HT1080 (cell line): ENCODE measurements at regions not wholly inside any gene's neighbourhood (a gene's known extent, or its start where the extent isn't known, plus 50 kb on each side); places are given as distances from the start of the nearest gene placed in this dataset.
"Not testable (repeated sequence)": the region's sequence is repeated elsewhere in the genome, so short reads cannot be mapped to it uniquely, and the experiment has no call there.

Experiments used
- DNase-seq: peaks from one replicate; pipeline ENCODE4 v3.0.0-alpha.2; 2015; ENCODE audit warnings: low read depth

DNA sequence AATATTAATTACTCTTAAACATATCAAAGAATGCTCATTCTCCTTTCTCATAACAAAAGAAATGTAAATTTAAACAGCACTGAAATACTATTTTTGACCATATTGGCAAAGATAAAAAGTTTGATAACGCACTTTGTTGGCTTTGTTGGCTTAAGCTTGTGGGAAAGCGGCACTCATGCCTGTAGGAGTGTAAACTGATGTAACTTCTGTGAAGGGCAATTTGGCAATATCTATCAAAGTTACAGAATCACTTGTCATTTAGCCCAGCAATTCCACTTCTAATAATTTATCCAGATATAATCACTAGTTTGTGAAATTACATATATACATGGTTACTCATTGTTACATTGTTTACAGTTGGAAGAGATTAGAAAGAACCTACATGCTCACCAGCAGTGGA is 96.3 kb upstream of the FOXN2 start:
- no peak for DNase-seq

GRCh38 chr2:48219234-48219554 is 95.3 kb upstream of the FOXN2 start:
- no peak for DNase-seq

DNA sequence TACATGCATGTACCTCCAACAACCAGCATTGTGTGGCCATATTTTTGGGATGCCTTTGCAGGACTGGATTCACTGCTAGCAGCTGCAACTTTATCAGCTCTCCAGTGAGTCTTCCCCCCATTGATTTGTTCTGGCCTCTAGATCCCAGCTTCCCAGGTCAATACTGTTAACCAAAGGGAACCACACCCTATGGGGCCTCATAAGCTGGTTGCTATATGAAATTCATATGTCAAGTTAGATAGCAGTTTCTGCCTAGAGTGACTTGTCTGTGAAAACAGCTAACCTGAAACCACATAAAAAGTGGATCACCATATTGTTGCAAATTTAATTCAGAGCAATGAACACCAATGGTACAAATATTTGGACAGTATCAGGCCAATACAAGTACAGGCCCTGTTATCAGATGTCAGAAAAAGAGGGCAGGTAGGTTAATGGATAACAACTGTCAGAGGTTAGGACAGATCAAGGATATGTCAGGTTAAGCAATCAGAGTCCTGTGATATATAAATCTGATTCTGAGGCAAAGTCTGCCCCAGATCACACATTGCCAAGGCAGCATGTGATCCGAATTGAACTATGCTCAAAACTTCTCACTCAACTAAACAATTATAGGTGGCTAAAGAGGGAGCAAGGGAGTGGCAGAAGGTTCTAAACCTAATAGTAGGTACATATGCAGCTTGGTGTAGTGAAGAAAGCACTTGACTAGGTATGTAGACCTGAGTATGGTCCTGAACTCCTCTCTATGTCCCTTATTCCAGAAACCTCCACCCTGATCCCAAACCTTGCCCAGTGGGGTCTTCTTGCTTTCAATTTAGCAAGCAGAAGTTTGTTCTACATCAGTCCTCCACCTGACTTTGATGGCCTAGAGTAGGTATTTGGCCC is 94.7 kb upstream of the FOXN2 start:
- DNase-seq, result no peak

DNA sequence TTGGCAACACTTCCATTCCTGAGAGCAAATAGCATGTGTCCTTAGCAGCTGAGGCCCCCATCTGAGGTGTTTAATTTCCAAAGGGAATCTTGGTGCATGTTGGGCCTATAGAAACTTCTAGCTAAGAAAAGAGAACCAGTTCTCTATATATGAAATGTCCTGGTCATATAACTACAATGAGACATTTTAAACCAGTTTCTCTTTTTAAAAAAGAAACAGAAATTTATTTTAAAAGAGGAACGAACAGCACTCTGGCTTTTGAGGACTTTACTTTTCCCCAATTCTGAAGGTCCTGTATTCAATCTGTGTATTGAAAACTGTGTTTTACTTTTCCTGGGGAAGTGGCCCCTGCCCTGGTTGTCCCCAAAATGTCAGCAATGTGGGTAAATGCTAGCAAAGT is 94.0 kb upstream of the FOXN2 start:
- DNase-seq, result no peak

- DNase-seq, result peak; percentile 8
Observed at GRCh38 chr2:48221846-48222516, 92.5 kb upstream of the FOXN2 start.

DNA sequence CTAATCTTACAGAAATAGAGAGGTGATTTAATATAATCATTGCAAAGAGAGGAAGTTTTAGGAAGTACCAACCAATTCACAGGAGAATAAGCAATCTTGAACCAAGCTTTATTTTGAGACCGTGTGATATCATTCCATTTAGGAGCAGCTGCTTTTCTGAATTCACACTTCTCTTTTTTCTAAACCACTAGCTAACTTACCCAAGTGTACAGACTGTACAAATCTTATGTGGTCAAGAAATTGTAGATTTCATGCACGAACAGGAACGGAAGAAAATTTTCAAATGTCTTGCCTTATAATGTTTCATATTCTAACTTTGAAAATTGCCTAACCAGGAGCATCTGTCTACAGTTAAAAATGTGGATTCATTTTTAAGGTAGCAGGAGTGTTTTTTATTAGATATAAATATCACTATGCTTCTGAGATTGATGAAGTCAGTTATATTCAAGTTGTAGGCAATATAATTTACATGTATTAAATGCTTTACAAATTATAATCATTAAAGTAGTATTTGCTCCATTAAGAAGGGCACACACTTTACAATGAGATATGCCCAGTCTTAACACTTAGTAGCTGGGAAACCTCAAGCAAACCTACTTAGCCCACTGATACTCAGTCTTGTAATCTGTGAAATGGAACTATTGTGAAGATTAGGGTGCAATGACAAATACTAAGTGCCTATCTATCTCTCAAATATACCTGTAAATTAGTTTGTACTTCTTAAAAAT is 86.7 kb upstream of the FOXN2 start:
- DNase-seq, result no peak

- no peak for DNase-seq
Observed at GRCh38 chr2:48228345-48228684, 86.2 kb upstream of the FOXN2 start.

DNA sequence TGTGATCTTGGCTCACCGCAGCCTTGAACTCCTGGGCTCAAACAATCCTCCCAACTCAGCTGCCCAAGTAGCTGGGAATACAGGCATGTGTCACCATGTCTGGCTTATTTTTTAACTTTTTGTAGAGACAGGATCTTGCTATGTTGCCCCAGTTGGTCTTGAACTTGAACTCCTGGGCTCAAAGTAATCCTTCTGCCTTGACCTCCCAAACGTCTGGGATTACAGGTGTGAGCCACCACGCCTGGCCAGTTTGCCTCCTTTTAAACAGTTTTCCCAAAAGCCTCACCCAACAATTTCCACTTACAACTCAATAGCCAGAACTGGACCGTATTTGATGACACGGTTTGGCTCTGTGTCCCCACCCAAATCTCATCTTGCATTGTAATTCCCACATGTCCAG is 85.4 kb upstream of the FOXN2 start:
- DNase-seq, result no peak

- DNase-seq, result no peak
Observed at GRCh38 chr2:48230834-48231233, 83.6 kb upstream of the FOXN2 start.

GRCh38 chr2:48232351-48232750 is 82.1 kb upstream of the FOXN2 start:
- no peak for DNase-seq

- no peak for DNase-seq
Observed at GRCh38 chr2:48233005-48233404, 81.5 kb upstream of the FOXN2 start.

- not testable (repeated sequence) for DNase-seq
Observed at GRCh38 chr2:48233824-48234223, 80.7 kb upstream of the FOXN2 start.

GRCh38 chr2:48235076-48235475 is 79.4 kb upstream of the FOXN2 start:
- DNase-seq, result no peak

GRCh38 chr2:48238381-48238780 is 76.1 kb upstream of the FOXN2 start:
- DNase-seq, result no peak

- DNase-seq, result no peak
Observed at GRCh38 chr2:48240912-48241311, 73.6 kb upstream of the FOXN2 start.

GRCh38 chr2:48247206-48247605 is 67.3 kb upstream of the FOXN2 start:
- no peak for DNase-seq

GRCh38 chr2:48248251-48248933 is 66.1 kb upstream of the FOXN2 start:
- DNase-seq, result peak; percentile 89

DNA sequence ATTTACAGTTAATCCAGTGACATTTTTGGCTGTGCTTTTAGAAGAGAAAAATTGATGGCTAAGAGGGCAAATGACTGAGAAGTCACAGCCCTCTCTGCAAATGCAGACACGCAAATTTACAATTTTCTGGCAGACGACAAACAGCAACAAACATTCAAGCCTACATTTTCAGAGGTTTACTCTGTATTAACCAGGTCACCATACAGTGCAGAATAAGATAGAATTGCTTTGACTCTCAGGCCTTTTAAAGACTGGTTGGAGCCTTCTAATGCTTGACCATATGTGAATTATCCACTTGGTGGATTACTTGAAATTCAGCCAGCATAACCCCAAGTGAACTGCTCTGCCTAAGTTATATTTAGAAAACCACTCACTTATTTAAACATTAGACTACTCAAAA is 65.5 kb upstream of the FOXN2 start:
- DNase-seq, result no peak

DNA sequence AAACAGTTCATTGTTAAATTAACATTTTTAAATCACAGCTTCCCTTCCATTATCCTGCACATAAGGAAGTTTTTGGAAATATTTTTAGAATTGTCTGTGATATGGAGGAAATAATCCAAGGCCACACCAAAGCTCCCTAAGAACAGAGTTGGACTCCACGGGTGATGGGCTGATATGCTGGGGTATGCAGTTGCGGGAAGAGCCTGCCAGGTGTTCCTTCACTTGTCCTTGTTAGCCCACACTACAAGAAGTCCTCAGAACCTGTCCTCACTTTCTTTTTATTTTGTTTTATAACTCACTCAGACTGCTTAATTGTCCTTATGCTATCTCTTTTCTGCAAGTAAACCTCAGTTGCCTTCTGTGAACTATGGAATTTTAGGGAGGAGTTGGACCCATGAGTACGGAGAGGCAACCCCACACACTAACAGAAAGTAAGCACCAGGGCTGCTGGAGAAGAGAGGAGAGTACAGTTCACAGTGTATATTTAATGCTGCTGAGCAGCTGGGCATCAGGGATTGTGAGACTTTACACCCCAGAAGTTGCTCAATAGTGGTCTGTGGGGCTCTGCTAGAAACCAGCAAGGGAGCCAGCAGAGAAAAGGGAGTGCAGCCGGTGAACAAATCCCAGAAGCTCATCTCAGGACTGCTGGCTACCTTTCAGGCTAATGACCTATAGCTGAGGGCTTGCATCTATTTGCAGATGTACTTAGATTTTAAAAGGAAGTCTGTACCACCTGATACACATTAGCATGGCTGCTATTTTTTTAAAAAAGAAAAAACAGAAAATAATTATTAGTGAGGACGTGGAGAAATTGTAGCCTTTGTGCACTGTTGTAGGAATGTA is 64.6 kb upstream of the FOXN2 start:
- no peak for DNase-seq

DNA sequence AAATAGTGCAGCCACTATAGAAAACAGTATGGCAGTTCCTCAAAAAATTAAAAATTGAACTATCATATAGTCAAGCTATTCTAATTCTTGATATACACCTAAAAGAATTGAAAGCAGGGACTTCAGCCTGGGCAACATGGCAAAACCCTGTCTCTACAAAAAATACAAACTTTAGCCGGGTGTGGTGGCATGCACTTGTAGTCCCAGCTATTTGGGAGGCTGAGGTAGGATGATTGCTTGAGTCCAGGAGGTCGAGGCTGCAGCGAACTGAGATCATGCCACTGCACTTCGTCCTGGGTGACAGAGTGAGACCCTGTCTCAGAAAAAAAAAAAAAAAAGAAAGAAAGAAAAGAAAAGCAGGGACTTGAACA is 64.0 kb upstream of the FOXN2 start:
- no peak for DNase-seq

DNA sequence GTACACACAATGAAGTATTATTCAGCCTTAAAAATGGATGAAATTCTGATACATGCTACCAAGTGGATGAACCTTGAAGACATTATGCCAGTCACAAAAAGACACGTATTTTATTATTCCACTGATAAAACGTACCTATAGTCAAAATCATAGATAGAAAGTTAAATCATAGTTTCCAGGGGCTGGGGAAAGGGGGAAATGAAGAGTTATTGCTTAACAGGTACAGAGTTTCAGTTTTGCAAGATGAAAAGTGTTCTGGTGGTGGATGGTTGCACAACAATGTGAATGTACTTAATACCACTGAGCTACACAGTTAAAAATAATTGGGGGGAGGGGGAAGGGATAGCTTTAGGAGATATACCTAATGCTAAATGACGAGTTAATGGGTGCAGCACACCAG is 63.5 kb upstream of the FOXN2 start:
- no peak for DNase-seq
